ENCODE measurements at regions not wholly inside any gene's neighbourhood (a gene's known extent, or its start where the extent isn't known, plus 50 kb on each side); places are given as distances from the start of the nearest gene placed in this dataset.

GRCh38 chr9:87350915-87351314, 146.8 kb upstream of the DAPK1 start:
- H3K9me2 ChIP-seq (ENCODE audit: insufficient read depth), result 0 out of 2 replicates have a peak, but pooled peaks cover 3% of the 10 kb centered on the region
- Mint-ChIP-seq H3K9me3 (no peaks in the 10 kb centered on the region), H3K36me3 (ENCODE audit: low read depth) (no peaks in the 10 kb centered on the region), H3K27ac (no peak overlapping the region), H3K4me1 (peaks cover 11% of the 10 kb centered on the region), H3K27me3 (ENCODE audit: insufficient read depth, low read depth, poor library complexity) (peaks cover 5% of the 10 kb centered on the region), H3K4me3 (no peak overlapping the region)
- H3K79me2 ChIP-seq (replicated peaks; ENCODE audit: insufficient read depth), result no peaks in the 10 kb centered on the region
- peaks cover 13% of the 10 kb centered on the region for H3K4me1 ChIP-seq (ENCODE audit: insufficient read depth)
- no peak for DNase-seq (ENCODE audit: low spot score)
- H2AFZ ChIP-seq, result no peak overlapping the region; the same call in 1 of the 2 replicates
- H3K36me3 ChIP-seq (ENCODE audit: insufficient read depth), result no peaks in the 10 kb centered on the region
- H3K4me3 ChIP-seq, result no peak overlapping the region
- H3K27ac ChIP-seq (ENCODE audit: low read depth), result no peak overlapping the region
- H3F3A ChIP-seq (replicated peaks; ENCODE audit: low read depth), result no peaks in the 10 kb centered on the region
- ATAC-seq, result no peak
- no peaks in the 10 kb centered on the region for H3K27me3 ChIP-seq (ENCODE audit: insufficient read depth)
- no peak overlapping the region for H3K4me2 ChIP-seq
- no peaks in the 10 kb centered on the region for H4K20me1 ChIP-seq (replicated peaks; ENCODE audit: insufficient read depth)
- TF ChIP-seq ZNF114 (CRISPR knock-in tag; IDR thresholded peaks at IDR 0.05) (no peak), CREB1 (CRISPR knock-in tag; IDR thresholded peaks at IDR 0.05; ENCODE audit: low read depth) (no peak), ZNF462 (CRISPR knock-in tag; IDR thresholded peaks at IDR 0.05) (no peak), POLR2AphosphoS5 (IDR thresholded peaks at IDR 0.05; ENCODE audit: low read depth) (no peak), JUNB (IDR thresholded peaks at IDR 0.05; ENCODE audit: unreplicated experiment) (no peak), EZH2 (IDR thresholded peaks at IDR 0.05; ENCODE audit: low read depth, unreplicated experiment) (no peak), STAT1 (IDR thresholded peaks at IDR 0.05; ENCODE audit: unreplicated experiment) (no peak), EZH2phosphoT487 (IDR thresholded peaks at IDR 0.05; ENCODE audit: unreplicated experiment) (no peak)
